DOHH2 (cell line): ENCODE measurements at regions not wholly inside any gene's neighbourhood (a gene's known extent, or its start where the extent isn't known, plus 50 kb on each side); places are given as distances from the start of the nearest gene placed in this dataset.

Experiments
- EZH2phosphoT487 ChIP-seq: fragments of 200-600 bp; sonication (generic); IDR thresholded peaks from 2 replicates; pipeline ENCODE4 v1.6.1; 2017; ENCODE audit warnings: borderline replicate concordance, mild to moderate bottlenecking, antibody characterized with exemption, low read length, moderate library complexity, mixed read lengths
- TF ChIP-seq, protein P1 (sequence below): fragments of 200-600 bp; sonication (generic); IDR thresholded peaks from one replicate; pipeline ENCODE4 v1.5.1; 2014; ENCODE audit warnings: antibody characterized with exemption, mild to moderate bottlenecking, low read depth, low read length; ENCODE audit not compliant: poor library complexity, severe bottlenecking

DNA sequence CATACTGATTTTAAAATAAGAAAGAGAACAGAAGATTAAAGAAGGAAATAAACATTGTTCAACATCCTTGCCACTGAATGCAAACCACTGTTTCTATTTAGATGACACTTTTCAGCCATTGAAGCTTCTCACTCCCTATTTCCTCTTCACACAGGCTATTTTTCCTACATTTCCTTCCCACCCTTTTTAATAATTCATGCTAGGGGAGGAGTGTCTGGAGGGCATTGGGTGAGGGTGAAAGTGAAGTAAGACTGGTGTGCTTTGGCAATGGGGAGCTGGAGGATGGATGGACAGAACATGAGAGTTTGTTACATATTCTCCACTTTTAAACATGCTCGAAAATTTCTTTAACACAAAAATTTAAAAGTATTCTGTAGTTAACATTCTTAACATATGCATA is 168.8 kb upstream of the GLI3 start:
- TF ChIP-seq, protein P1, sequence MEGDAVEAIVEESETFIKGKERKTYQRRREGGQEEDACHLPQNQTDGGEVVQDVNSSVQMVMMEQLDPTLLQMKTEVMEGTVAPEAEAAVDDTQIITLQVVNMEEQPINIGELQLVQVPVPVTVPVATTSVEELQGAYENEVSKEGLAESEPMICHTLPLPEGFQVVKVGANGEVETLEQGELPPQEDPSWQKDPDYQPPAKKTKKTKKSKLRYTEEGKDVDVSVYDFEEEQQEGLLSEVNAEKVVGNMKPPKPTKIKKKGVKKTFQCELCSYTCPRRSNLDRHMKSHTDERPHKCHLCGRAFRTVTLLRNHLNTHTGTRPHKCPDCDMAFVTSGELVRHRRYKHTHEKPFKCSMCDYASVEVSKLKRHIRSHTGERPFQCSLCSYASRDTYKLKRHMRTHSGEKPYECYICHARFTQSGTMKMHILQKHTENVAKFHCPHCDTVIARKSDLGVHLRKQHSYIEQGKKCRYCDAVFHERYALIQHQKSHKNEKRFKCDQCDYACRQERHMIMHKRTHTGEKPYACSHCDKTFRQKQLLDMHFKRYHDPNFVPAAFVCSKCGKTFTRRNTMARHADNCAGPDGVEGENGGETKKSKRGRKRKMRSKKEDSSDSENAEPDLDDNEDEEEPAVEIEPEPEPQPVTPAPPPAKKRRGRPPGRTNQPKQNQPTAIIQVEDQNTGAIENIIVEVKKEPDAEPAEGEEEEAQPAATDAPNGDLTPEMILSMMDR = no peak
- no peak for TF ChIP-seq EZH2phosphoT487
